Non-pigmented ciliary epithelial cell (primary cell): ENCODE measurements at regions not wholly inside any gene's neighbourhood (a gene's known extent, or its start where the extent isn't known, plus 50 kb on each side); places are given as distances from the start of the nearest gene placed in this dataset.

Experiments used
- DNase-seq: peaks from one replicate; pipeline ENCODE4 v3.0.0-alpha.2; 2010; ENCODE audit warnings: low read depth

DNA sequence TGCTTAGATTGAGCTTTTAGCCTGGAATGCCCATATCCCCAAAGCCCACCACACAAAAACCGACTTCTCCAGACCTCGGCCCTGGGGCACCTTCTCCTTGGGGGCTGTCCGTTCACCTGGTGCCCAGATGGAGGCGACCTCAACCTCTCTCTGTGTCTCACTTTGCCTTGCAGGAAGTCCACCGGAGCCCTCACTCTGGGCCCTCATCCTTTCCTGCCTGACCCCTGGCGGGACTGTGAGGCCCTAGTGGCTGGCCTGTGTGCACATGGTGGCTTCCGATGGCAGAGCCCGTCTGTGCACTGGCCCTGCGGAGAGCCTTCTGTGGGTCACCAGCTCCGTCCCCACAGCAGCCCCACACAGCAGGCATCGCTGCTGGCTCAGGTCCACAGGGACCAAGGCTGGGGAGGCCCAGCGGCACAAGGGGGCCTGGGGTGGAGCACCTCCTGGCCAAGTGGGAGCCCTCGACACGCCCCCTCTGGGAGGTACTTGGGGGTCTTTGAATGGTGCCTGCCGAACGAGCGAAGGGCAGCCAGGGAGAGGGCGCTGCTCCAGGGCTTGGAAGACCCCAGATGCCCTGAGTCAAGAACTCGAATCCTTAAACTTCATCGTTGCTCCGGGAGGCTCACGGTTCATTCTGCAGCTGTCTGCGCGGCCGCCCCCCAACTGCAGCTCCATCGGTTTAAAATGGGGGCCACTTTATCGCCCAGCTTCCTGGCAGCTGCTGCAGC lies 97.2 kb upstream of the ADRA2C start:
- DNase-seq, result no peak

GRCh38 chr4:3667258-3667657 lies 98.9 kb upstream of the ADRA2C start:
- DNase-seq, result no peak

- no peak for DNase-seq
Observed at GRCh38 chr4:3666263-3666662, 99.9 kb upstream of the ADRA2C start.

DNA sequence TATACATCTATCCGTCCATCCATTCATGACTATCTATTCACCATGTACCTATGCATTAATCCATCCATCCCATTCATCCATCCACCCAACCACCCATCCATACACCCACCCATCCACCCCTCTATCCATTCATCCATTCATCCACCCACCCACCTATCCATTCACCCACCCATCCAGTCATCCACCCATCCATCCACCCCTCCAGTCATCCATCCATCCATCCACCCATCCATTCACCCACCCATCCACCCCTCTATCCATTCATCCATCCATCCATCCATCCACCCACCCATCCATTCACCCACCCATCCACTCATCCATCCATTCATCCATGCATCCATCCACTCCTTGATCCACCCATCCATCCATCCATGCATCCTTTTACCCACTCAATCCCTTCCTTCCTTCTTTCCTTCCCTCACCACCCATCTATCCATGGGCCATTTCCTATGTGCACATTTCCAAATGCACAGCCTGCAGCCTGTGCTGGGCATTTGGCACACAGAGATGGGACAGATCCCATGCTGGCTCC lies 100.8 kb upstream of the ADRA2C start:
- no peak for DNase-seq

- no peak for DNase-seq
Observed at GRCh38 chr4:3663791-3664190, 102.4 kb upstream of the ADRA2C start.

- no peak for DNase-seq
Observed at GRCh38 chr4:3662516-3662915, 103.7 kb upstream of the ADRA2C start.

GRCh38 chr4:3661989-3662388 lies 104.2 kb upstream of the ADRA2C start:
- DNase-seq, result no peak

GRCh38 chr4:3660928-3661515 lies 105.2 kb upstream of the ADRA2C start:
- DNase-seq, result no peak

- DNase-seq, result no peak
Observed at GRCh38 chr4:3660086-3660927, 105.9 kb upstream of the ADRA2C start.

DNA sequence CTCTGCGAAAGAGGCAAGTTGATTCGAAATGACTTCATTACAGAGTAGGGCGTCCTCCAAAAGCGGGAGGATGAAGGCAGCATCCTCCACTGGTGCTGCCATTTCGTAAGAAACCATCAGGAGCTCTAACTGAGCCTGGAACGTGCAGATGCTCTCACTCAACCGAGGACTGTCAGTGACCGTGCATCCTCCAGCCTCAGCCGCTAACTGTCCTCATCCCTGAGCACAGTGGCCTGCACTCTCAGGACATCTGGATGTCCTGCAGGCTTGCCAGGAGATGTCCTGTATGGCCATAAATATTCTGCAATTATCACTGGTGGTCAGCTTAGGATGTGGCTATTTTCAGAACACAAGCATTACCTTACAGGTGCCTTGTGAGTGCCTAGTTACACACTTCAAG lies 107.1 kb upstream of the ADRA2C start:
- DNase-seq, result no peak

GRCh38 chr4:3658530-3658913 lies 107.7 kb upstream of the ADRA2C start:
- no peak for DNase-seq

DNA sequence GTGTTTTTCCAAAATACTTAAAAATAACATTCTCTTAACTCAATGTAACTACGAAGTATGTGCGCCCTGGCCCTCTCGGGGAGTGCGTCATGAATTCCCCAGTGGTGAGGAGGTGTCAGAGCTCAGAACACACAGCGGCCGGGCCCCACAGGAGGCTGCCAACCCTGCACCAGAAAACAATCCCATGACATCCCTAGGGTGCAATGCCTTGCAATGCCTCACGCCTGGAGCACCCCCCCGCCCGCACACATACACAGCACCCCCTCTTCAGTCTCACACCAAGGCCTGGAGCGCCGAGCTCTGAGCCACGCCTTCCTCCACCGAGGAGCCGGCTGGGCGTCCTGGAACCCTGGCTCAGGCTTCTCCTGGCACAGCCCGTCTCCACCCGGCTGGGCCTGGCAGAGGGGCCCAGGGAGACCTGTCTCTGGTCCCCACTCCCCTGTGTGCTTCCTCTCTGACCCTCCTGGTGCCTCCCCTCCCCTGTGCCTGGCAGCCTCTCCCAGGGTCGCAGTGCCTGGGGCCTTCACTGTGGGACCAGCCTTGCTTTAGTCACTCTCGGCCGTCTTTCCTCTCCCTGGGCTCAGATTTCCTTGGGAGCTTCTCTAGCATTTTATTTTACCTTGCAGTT lies 108.2 kb upstream of the ADRA2C start:
- peak; percentile 10 for DNase-seq

DNA sequence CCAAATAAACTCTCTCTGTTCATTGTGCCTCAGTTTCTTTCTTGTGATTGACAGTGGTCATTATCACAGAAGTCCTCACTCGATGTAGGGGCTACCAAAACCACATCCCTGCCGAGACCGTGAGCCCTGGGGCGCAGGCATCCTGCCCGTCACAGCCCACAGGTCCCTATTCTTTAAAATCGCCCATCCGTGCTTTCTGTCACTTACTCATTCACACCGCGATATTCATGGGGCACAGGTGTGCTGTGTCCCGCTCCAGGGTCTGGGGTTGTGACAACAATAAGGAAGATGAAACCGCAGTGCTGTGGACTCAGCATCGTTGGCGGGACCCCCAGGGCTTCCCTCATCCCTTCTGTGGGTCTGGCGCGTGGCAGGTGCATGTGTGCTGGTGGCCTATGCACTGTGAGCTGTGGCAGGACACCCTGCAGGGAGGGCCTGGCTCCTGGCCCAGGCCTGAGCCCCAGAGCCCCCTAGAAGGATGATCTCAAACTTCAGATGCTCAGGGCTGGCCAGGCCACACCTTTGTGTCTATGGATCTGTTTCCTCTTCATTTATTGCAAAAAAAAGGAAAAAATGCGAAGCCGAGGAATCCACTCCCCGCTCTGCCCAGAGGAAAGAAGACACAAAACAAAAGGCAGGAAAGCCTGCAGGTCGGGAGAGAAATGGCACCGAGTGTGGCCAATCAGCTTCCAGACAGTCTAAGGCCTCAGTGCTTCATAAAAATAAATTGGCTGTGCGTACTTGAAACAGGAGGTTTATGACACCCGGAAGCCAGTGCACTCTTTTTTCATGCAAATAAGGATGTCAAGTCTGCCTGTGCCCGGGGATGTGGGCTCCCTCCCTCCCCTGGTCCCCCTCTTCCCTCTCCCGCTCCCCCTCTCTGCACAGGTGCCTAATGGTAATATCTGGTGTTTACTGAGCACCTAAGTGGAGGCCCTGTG lies 109.5 kb upstream of the ADRA2C start:
- DNase-seq, result no peak

- DNase-seq, result no peak
Observed at GRCh38 chr4:3655963-3656362, 110.2 kb upstream of the ADRA2C start.

DNA sequence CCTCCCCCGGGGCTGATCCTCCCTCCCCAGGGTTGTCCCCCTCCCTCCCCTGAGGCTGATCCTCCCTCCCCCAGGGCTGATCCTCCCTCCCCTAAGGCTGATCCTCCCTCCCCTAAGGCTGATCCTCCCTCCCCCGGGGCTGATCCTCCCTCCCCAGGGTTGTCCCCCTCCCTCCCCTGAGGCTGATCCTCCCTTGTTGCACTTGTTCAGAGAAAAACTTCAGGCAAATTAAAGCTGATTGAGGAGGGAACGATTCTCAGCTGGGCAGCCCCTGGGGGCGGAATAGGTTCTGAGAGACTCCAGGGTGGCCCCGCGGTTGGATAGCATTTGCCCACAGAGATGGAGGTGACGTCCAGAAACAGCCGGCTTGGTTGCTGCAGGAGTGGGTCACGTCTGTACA lies 110.7 kb upstream of the ADRA2C start:
- DNase-seq, result no peak

DNA sequence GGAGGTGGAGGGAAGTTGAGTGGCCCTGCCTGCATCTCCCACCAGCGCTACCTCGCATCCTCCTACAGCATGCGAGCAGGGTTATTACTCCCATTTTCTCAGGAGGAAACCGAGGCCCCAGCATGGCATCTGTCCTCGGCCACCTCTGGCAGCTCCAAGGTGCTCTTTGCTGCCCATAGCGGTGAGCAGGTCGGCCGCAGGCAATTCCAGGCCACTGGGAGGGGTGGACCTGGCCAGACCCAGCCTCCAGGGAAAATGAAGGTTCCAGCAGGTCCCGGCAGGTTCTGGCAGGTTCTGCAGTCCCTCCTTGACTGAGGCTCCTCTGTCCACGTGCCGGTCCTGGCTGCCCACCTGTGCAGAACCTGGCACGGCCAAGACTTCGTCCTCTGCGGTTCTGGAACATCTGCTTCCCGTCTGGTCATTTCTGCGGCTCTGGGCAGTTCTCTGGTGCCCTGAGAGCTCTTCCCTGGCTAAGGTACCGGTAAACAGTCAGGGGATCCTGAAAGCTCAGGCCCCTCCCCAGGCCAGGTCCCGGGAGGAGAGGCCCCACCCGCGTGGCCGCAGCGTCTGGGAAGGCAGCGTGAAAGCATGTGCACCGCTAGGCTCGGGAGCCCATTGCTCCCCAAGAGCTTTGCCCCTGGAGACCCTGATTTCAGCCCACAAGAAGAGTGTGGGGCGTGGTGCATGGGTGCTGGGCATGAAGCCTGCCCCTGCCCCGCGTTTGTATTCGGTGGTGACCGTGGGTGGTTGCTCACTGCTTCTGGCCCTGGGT lies 112.0 kb upstream of the ADRA2C start:
- DNase-seq, result no peak

- no peak for DNase-seq
Observed at GRCh38 chr4:3652586-3652985, 113.6 kb upstream of the ADRA2C start.

DNA sequence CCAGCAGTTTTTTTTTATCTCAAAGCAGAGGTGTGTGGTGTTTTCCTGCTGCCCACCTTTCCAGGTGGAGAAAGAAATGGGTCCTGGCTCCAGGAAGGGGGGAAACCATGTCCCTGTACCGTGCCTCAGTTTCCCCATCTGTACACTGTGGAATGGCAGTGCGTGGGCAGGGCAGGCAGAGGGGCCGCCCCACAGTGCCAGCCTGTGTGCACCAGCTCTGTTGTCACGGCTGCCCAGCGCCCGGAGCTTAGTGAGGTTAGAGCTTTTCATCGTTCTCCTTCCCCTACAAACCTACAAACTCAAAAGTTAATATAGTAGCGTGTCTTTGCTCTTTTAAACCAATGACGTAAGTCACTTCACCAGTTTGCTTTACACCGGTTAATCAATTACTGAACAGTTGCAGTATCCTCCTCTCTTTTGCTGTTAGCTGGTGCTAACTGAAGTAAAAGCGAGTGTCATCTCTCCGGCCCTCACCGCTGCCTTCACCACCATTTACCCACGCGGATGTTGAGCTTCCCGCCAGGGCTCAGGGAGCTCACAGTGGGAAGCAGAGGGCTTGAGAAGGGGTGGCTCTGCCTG lies 114.8 kb upstream of the ADRA2C start:
- DNase-seq, result no peak

- no peak for DNase-seq
Observed at GRCh38 chr4:3649491-3649890, 116.7 kb upstream of the ADRA2C start.

GRCh38 chr4:3648731-3649130 lies 116.5 kb upstream of the LRPAP1 start:
- no peak for DNase-seq
